Esophagus muscularis mucosa (tissue), 4 donors: ENCODE measurements at regions not wholly inside any gene's neighbourhood (a gene's known extent, or its start where the extent isn't known, plus 50 kb on each side); places are given as distances from the start of the nearest gene placed in this dataset.

Experiments
- DNase-seq: peaks from one replicate; pipeline ENCODE4 v3.0.0-alpha.2; 2017; ENCODE audit errors: extremely low spot score
- H3K27ac ChIP-seq, 4 donors: fragments of 200-600 bp; sonication (generic); replicated peaks in 1 of 4; 1 replicate in 3 of 4; 2 replicates in 1 of 4; pipeline ENCODE4 v1.5.1; 2016 to 2019; ENCODE audit warnings: mild to moderate bottlenecking in 1 of 4
- H3K27me3 ChIP-seq, 4 donors: fragments of 200-600 bp; sonication (generic); one replicate each; pipeline versions ENCODE4 v1.5.1 to v1.6.0; 2016 to 2019
- H3K36me3 ChIP-seq, 4 donors: fragments of 200-600 bp; sonication (generic); one replicate each; pipeline ENCODE4 v1.5.1; 2016 to 2019
- H3K4me1 ChIP-seq, 4 donors: fragments of 200-600 bp; sonication (generic); one replicate each; pipeline ENCODE4 v1.5.1; 2016 to 2019
- H3K4me3 ChIP-seq, 4 donors: fragments of 200-600 bp; sonication (generic); 1 replicate in 2 of 4; 2 replicates in 2 of 4; pipeline ENCODE4 v1.5.1; 2016 to 2019; ENCODE audit warnings: mild to moderate bottlenecking in 4 of 4, moderate library complexity in 1 of 4
- H3K9me3 ChIP-seq, 4 donors: fragments of 200-600 bp; sonication (generic); 1 replicate in 3 of 4; 2 replicates in 1 of 4; pipeline ENCODE4 v1.5.1; 2016 to 2019
- CTCF ChIP-seq, 3 experiments: fragments of 200-600 bp in 2 of 3; fragments of 450-650 bp in 1 of 3; sonication (generic) in 2 of 3; IDR thresholded peaks; one replicate each; pipeline ENCODE4 v1.5.1; 2017 to 2019; ENCODE audit warnings: antibody characterized with exemption in 3 of 3, mild to moderate bottlenecking in 2 of 3, moderate library complexity in 1 of 3
- EP300 ChIP-seq: sonication (generic); formaldehyde crosslinking; IDR thresholded peaks from one replicate; pipeline ENCODE4 v1.6.1; 2017; ENCODE audit warnings: antibody characterized with exemption
- POLR2A ChIP-seq: fragments of 450-650 bp; IDR thresholded peaks from one replicate; pipeline ENCODE4 v1.6.1; 2017; ENCODE audit warnings: antibody characterized with exemption, moderate library complexity, mild to moderate bottlenecking, low read depth
- POLR2AphosphoS5 ChIP-seq, 2 donors: sonication (generic); formaldehyde crosslinking; IDR thresholded peaks; one replicate each; pipeline ENCODE4 v1.6.1; 2017; ENCODE audit warnings: antibody characterized with exemption in 2 of 2
- WGBS: methylation state at CpG from one replicate; pipeline ENCODE4 v1.1.5; 2018; 5-methylcytosine and 5-hydroxymethylcytosine counted together
- intact Hi-C: fragments of 100-400 bp; cut with DNase I; formaldehyde crosslinking; loops from one replicate; pipeline ENCODE4 v1.15.1; 2023

GRCh38 chrX:45320191-45320590, 119.5 kb upstream of the DIPK2B start:
- no peak for DNase-seq
- intact Hi-C loops: loop anchor here (5.0 to 10.0 kb wide), 3 partner anchors 192 to 1085 kb away; no protein-coding TSS in a partner anchor
- Histone ChIP-seq H3K4me3 (no peak overlapping the region), H3K27me3 (no peaks in the 10 kb centered on the region), H3K36me3 (no peaks in the 10 kb centered on the region), H3K4me1 (peaks cover 0 to 7% (median 6%) of the 10 kb centered on the region in 4 donors), H3K9me3 (no peaks in the 10 kb centered on the region), H3K27ac (no peak overlapping the region)
- WGBS: 60% methylated on average over 1 of the region's 1 CpG
- TF ChIP-seq EP300 (no peak), POLR2A (no peak), CTCF (IDR thresholded peaks at IDR 0.05) (no peak), POLR2AphosphoS5 (IDR thresholded peaks at IDR 0.05) (no peak)

GRCh38 chrX:45309801-45310200, 109.1 kb upstream of the DIPK2B start:
- DNase-seq: no peak
- no peak overlapping the region for H3K27ac ChIP-seq
- TF ChIP-seq POLR2AphosphoS5 (IDR thresholded peaks at IDR 0.05) (no peak), POLR2A (no peak), EP300 (no peak), CTCF (IDR thresholded peaks at IDR 0.05) (no peak)
- H3K4me1 ChIP-seq: no peaks in the 10 kb centered on the region
- H3K36me3 ChIP-seq: no peaks in the 10 kb centered on the region
- no peak overlapping the region for H3K4me3 ChIP-seq
- WGBS: 84% methylated on average over 1 of the region's 1 CpG
- no peaks in the 10 kb centered on the region for H3K27me3 ChIP-seq
- intact Hi-C loops: no loop called here
- no peaks in the 10 kb centered on the region for H3K9me3 ChIP-seq

- no peaks in the 10 kb centered on the region for H3K9me3 ChIP-seq
- no peak for TF ChIP-seq POLR2AphosphoS5 (IDR thresholded peaks at IDR 0.05)
- no peak for TF ChIP-seq EP300
- no peak for TF ChIP-seq POLR2A
- no peak for TF ChIP-seq CTCF (IDR thresholded peaks at IDR 0.05)
- H3K4me3 ChIP-seq: no peak overlapping the region
- no peaks in the 10 kb centered on the region for H3K36me3 ChIP-seq
- 67% methylated on average over 4 of the region's 4 CpGs for WGBS
- no peak overlapping the region for H3K27ac ChIP-seq
- intact Hi-C loops: no loop called here
- no peak for DNase-seq
- H3K27me3 ChIP-seq: no peaks in the 10 kb centered on the region
- H3K4me1 ChIP-seq: no peaks in the 10 kb centered on the region
These were observed 108.4 kb upstream of the DIPK2B start for GRCh38 chrX:45309096-45309495.

- intact Hi-C loops: no loop called here
- WGBS: 69% methylated on average over 1 of the region's 1 CpG
- no peaks in the 10 kb centered on the region for H3K4me1 ChIP-seq
- no peak overlapping the region for H3K27ac ChIP-seq
- H3K27me3 ChIP-seq: no peaks in the 10 kb centered on the region
- H3K9me3 ChIP-seq: no peaks in the 10 kb centered on the region
- no peak for DNase-seq
- H3K4me3 ChIP-seq: no peak overlapping the region
- TF ChIP-seq POLR2AphosphoS5 (IDR thresholded peaks at IDR 0.05): no peak
- H3K36me3 ChIP-seq: no peaks in the 10 kb centered on the region
These were observed 106.1 kb upstream of the DIPK2B start for GRCh38 chrX:45306794-45307193.

GRCh38 chrX:45300638-45301037, 100.0 kb upstream of the DIPK2B start:
- H3K4me1 ChIP-seq: no peaks in the 10 kb centered on the region
- DNase-seq: no peak
- 85% methylated on average over 2 of the region's 2 CpGs for WGBS
- H3K9me3 ChIP-seq: no peaks in the 10 kb centered on the region
- H3K4me3 ChIP-seq: no peak overlapping the region
- H3K36me3 ChIP-seq: no peaks in the 10 kb centered on the region
- no peaks in the 10 kb centered on the region for H3K27me3 ChIP-seq
- intact Hi-C loops: no loop called here
- no peak for TF ChIP-seq POLR2A
- TF ChIP-seq EP300: no peak
- no peak for TF ChIP-seq CTCF (IDR thresholded peaks at IDR 0.05)
- TF ChIP-seq POLR2AphosphoS5 (IDR thresholded peaks at IDR 0.05): no peak
- H3K27ac ChIP-seq: no peak overlapping the region
